Esophagus squamous epithelium (tissue), 4 donors: ENCODE measurements at regions not wholly inside any gene's neighbourhood (a gene's known extent, or its start where the extent isn't known, plus 50 kb on each side); places are given as distances from the start of the nearest gene placed in this dataset.
A peak's percentile ranks its signal among the peaks of the same experiment; 100 is the strongest.

Experiments
- CTCF ChIP-seq, 6 experiments: fragments of 450-650 bp in 4 of 6; fragments of 200-600 bp in 2 of 6; sonication (generic) in 2 of 6; IDR thresholded peaks; one replicate each; pipeline ENCODE4 v1.5.1; 2016 to 2019; ENCODE audit warnings: antibody characterized with exemption in 6 of 6, mild to moderate bottlenecking in 4 of 6, moderate library complexity in 4 of 6
- POLR2A ChIP-seq, 4 donors: fragments of 450-650 bp; IDR thresholded peaks; one replicate each; pipeline ENCODE4 v1.6.1; 2017; ENCODE audit warnings: antibody characterized with exemption in 4 of 4, mild to moderate bottlenecking in 4 of 4, moderate library complexity in 3 of 4

DNA sequence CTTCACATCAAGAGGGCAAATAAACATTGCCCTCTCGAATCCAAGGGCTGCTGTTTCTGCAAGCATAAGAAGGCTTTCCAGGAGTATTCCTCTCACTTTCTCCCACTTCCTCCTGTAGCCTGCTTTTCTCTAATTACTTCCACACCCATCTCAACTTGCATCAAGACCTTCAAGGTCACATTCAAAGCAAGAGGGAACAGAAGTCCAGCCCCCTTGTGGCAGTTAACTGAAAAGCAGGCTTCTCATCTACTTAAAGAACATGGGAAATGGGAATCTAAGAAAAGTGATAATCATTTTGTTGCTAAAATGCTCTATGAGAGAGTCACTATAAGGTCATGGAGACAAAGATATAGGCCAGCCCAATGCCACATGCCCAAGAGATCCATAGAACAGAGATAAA lies 874.4 kb downstream of the KCNT2 start:
- TF ChIP-seq CTCF (IDR thresholded peaks at IDR 0.05) (peak in 5 of 6 experiments; percentile 15 to 68 (median 36)), POLR2A (IDR thresholded peaks at IDR 0.05) (no peak)
